ENCODE measurements at regions not wholly inside any gene's neighbourhood (a gene's known extent, or its start where the extent isn't known, plus 50 kb on each side); places are given as distances from the start of the nearest gene placed in this dataset.

DNA sequence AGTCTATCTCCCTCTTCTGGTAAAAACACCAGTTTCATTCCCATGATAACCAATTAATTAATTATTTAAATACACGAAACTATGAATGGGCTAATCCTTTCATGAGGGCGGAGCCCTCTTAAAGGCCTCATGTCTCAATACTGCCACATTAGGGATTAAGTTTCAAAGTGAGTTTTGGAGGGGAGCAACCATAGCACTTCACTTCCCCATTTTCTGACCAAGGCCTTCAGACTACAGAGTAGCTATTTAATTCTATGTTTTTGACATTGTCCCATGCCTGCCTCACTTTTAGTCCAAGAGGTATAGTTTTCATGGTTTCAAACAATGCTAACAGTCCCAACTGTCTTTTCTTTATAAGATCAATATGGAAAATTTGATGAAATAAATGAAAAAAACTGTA lies 618.6 kb downstream of the ZWINT start:
- TF ChIP-seq, protein P1, sequence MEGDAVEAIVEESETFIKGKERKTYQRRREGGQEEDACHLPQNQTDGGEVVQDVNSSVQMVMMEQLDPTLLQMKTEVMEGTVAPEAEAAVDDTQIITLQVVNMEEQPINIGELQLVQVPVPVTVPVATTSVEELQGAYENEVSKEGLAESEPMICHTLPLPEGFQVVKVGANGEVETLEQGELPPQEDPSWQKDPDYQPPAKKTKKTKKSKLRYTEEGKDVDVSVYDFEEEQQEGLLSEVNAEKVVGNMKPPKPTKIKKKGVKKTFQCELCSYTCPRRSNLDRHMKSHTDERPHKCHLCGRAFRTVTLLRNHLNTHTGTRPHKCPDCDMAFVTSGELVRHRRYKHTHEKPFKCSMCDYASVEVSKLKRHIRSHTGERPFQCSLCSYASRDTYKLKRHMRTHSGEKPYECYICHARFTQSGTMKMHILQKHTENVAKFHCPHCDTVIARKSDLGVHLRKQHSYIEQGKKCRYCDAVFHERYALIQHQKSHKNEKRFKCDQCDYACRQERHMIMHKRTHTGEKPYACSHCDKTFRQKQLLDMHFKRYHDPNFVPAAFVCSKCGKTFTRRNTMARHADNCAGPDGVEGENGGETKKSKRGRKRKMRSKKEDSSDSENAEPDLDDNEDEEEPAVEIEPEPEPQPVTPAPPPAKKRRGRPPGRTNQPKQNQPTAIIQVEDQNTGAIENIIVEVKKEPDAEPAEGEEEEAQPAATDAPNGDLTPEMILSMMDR (IDR thresholded peaks at IDR 0.05; ENCODE audit: borderline replicate concordance, extremely low read depth, low read length, poor library complexity, severe bottlenecking) = no peak
- TF ChIP-seq EZH2 (IDR thresholded peaks at IDR 0.05; ENCODE audit: borderline replicate concordance, low read depth, low read length, severe bottlenecking) = no peak

All from DND-41 (cell line).